ENCODE measurements at regions not wholly inside any gene's neighbourhood (a gene's known extent, or its start where the extent isn't known, plus 50 kb on each side); places are given as distances from the start of the nearest gene placed in this dataset.
"Not testable (repeated sequence)": the region's sequence is repeated elsewhere in the genome, so short reads cannot be mapped to it uniquely, and the experiment has no call there.

DNA sequence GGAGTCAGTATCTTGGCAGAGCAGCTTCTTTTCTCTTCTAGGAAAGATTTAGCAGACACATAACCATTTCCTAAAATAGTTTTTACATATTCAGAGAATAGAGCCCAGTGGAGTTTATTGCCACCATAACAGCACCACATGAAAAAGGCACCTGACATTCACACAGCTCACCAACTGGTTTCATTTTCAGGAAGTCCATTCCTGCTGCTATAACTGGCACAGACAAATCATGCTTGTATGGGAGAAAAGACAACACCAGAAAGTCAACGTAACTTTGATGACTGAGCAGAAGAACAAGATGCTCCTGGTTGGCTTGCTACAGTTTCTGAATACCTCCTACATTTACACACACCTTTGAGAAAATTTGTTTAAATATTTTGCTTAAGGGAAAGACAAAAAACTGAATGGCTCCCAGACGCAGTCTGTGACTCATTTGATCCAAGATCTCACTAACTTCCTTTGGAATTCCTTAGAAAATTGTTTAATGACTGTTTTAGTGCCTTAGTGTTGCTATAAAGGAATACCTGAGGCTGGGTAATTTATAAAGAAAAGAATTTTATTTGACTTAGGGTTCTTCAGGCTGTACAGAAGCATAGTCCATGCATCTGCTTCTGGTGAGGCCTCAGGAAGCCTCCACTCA lies 1380.6 kb downstream of the CDH8 start:
- H3K27ac ChIP-seq (ENCODE audit: low read depth, low read length), result no peak overlapping the region
- no peaks in the 10 kb centered on the region for H3K36me3 ChIP-seq (ENCODE audit: control insufficient read depth in 3 of 3, insufficient read depth in 3 of 3, low read length in 3 of 3)
- no peaks in the 10 kb centered on the region for H3K4me1 ChIP-seq (ENCODE audit: control insufficient read depth in 3 of 3, insufficient read depth in 3 of 3, low read length in 3 of 3)
- H3K9me3 ChIP-seq (ENCODE audit: control insufficient read depth in 3 of 3, low read length in 3 of 3), result no peaks in the 10 kb centered on the region
- no peak overlapping the region for H3K4me3 ChIP-seq (ENCODE audit: low read length in 3 of 3)
- H3K27me3 ChIP-seq (ENCODE audit: control insufficient read depth in 3 of 3, insufficient read depth in 3 of 3, low read length in 3 of 3), result no peaks in the 10 kb centered on the region
- no peak overlapping the region for H3K9ac ChIP-seq (ENCODE audit: low read depth in 1 of 3, low read length in 3 of 3)

DNA sequence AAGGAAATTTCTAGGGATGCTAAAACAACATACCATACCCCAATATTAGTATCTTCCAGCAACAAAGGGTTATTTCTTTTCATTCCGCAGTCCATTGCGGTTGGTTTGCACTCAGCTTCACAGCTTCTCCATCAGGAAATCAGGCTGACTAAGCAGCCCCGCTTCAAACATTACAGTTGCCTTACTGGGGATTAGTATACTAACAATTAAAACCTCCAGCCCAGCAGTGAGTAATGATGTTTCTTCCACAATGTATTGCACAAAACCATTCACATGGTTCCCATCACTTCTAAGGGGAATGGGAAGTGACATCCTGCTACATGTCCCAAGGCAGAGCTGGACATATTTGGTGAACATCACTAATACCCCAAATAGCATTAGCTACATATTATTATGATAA lies 1384.9 kb downstream of the CDH8 start:
- Histone ChIP-seq H3K27me3 (ENCODE audit: control insufficient read depth in 3 of 3, insufficient read depth in 3 of 3, low read length in 3 of 3) (no peaks in the 10 kb centered on the region), H3K4me3 (ENCODE audit: low read length in 3 of 3) (no peak overlapping the region), H3K4me1 (ENCODE audit: control insufficient read depth in 3 of 3, insufficient read depth in 3 of 3, low read length in 3 of 3) (no peaks in the 10 kb centered on the region), H3K27ac (ENCODE audit: low read depth, low read length) (no peak overlapping the region), H3K36me3 (ENCODE audit: control insufficient read depth in 3 of 3, insufficient read depth in 3 of 3, low read length in 3 of 3) (no peaks in the 10 kb centered on the region), H3K9ac (ENCODE audit: low read depth in 1 of 3, low read length in 3 of 3) (no peak overlapping the region), H3K9me3 (ENCODE audit: control insufficient read depth in 3 of 3, low read length in 3 of 3) (no peaks in the 10 kb centered on the region)

DNA sequence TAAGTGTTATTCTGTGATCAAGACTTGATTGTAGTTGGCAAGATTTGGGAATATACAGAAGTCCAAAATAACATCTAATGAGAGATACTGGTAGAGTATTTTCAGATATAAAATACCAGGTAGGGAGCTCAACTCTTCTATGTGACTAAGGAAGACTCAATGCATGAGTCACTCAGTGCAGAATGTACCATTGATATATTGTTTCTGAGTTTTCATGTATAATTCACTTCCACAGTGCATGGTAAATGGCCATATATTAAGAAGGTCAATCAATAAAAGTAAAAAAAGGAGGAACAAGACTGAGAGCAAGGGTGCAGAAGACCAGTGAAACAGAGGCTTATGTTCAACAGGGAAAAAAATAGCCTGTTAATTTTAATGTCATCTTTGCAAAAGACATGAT lies 1387.9 kb downstream of the CDH8 start:
- Histone ChIP-seq H3K9me3 (ENCODE audit: control insufficient read depth in 3 of 3, low read length in 3 of 3) (no peaks in the 10 kb centered on the region), H3K9ac (ENCODE audit: low read depth in 1 of 3, low read length in 3 of 3) (no peak overlapping the region), H3K4me1 (ENCODE audit: control insufficient read depth in 3 of 3, insufficient read depth in 3 of 3, low read length in 3 of 3) (no peaks in the 10 kb centered on the region), H3K27ac (ENCODE audit: low read depth, low read length) (no peak overlapping the region), H3K27me3 (ENCODE audit: control insufficient read depth in 3 of 3, insufficient read depth in 3 of 3, low read length in 3 of 3) (no peaks in the 10 kb centered on the region), H3K4me3 (ENCODE audit: low read length in 3 of 3) (no peak overlapping the region), H3K36me3 (ENCODE audit: control insufficient read depth in 3 of 3, insufficient read depth in 3 of 3, low read length in 3 of 3) (no peaks in the 10 kb centered on the region)

DNA sequence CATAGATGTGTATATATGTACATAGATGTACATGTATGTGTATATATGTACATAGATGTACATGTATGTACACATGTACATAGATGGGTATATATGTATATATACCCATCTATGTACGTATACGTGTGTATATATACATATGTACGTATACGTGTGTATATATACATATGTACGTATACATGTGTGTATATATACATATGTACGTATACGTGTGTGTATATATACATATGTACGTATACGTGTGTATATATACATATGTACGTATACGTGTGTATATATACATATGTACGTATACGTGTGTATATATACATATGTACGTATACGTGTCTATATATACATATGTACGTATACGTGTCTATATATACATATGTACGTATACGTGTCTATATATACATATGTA lies 1388.8 kb downstream of the CDH8 start:
- H3K27ac ChIP-seq (ENCODE audit: low read depth, low read length); H3K36me3 ChIP-seq (ENCODE audit: control insufficient read depth in 3 of 3, insufficient read depth in 3 of 3, low read length in 3 of 3); H3K27me3 ChIP-seq (ENCODE audit: control insufficient read depth in 3 of 3, insufficient read depth in 3 of 3, low read length in 3 of 3); H3K4me1 ChIP-seq (ENCODE audit: control insufficient read depth in 3 of 3, insufficient read depth in 3 of 3, low read length in 3 of 3); H3K4me3 ChIP-seq (ENCODE audit: low read length in 3 of 3); H3K9me3 ChIP-seq (ENCODE audit: control insufficient read depth in 3 of 3, low read length in 3 of 3); H3K9ac ChIP-seq (ENCODE audit: low read depth in 1 of 3, low read length in 3 of 3): not testable (repeated sequence)

DNA sequence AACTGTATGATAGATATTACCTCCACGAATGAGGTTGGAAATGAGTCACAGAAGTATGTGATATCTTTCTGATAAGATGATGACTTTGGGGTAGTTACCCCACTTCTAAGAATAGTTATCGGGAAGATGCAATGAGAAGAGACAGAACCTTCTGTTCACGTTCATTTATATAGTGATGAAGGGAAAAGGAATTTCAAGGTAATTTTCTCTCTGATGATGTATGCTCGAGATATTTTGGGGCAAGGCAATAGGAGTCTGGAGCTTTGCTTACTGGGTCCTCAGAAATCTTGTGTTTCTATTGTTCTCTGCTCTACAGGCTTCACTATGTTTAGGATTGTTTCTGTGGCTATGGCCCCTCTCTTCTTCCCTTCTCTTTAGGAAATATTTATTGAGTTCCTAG lies 1389.6 kb downstream of the CDH8 start:
- no peak overlapping the region for H3K27ac ChIP-seq (ENCODE audit: low read depth, low read length)

DNA sequence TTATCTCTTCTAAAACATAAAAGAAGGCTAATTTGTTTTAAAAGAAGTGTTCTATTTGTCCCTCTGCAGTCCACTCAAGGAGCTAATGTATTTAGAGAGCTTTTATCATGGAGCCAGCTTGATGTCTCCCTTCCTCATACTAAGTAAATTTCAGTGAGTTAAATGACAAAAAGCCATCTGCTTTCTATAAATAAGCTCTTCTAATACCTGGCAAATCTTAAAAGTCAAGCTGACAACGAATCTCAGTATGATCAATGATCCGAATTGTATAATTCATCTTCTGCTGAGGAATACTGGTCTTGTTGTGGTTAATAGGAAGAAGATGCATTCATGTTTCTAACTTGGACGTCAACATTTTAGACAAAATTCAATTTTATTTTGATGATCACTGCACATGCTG lies 1390.7 kb downstream of the CDH8 start:
- Histone ChIP-seq H3K27me3 (ENCODE audit: control insufficient read depth in 3 of 3, insufficient read depth in 3 of 3, low read length in 3 of 3) (no peaks in the 10 kb centered on the region), H3K36me3 (ENCODE audit: control insufficient read depth in 3 of 3, insufficient read depth in 3 of 3, low read length in 3 of 3) (no peaks in the 10 kb centered on the region), H3K9ac (ENCODE audit: low read depth in 1 of 3, low read length in 3 of 3) (no peak overlapping the region), H3K27ac (ENCODE audit: low read depth, low read length) (no peak overlapping the region), H3K9me3 (ENCODE audit: control insufficient read depth in 3 of 3, low read length in 3 of 3) (no peaks in the 10 kb centered on the region), H3K4me3 (ENCODE audit: low read length in 3 of 3) (no peak overlapping the region), H3K4me1 (ENCODE audit: control insufficient read depth in 3 of 3, insufficient read depth in 3 of 3, low read length in 3 of 3) (no peaks in the 10 kb centered on the region)

More for the DNA sequence above, 1389.6 kb downstream of the CDH8 start:
- H3K4me1 ChIP-seq (ENCODE audit: control insufficient read depth in 3 of 3, insufficient read depth in 3 of 3, low read length in 3 of 3), result no peaks in the 10 kb centered on the region
- no peaks in the 10 kb centered on the region for H3K36me3 ChIP-seq (ENCODE audit: control insufficient read depth in 3 of 3, insufficient read depth in 3 of 3, low read length in 3 of 3)
- no peak overlapping the region for H3K4me3 ChIP-seq (ENCODE audit: low read length in 3 of 3)
- no peaks in the 10 kb centered on the region for H3K27me3 ChIP-seq (ENCODE audit: control insufficient read depth in 3 of 3, insufficient read depth in 3 of 3, low read length in 3 of 3)
- H3K9ac ChIP-seq (ENCODE audit: low read depth in 1 of 3, low read length in 3 of 3), result no peak overlapping the region
- H3K9me3 ChIP-seq (ENCODE audit: control insufficient read depth in 3 of 3, low read length in 3 of 3), result no peaks in the 10 kb centered on the region

DNA sequence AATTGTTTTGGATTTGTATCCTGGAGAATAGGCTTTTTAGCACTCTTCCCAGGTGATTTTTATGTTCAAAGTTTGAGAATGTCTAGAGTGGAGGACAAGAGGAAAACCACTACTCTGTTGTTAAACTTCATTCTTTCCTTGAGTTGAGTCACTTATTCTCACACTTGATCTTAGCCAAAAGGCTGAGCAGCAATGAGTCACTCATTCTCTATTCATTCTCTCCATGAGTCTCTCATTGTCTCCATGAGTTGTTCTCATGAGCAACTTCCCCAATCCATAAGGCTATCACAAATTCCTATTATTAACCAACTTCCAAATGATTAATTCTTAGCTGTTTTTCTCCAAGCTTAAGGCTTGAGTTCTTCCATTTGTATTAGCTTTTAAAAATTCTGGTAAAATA lies 1393.3 kb downstream of the CDH8 start:
- Histone ChIP-seq H3K27ac (ENCODE audit: low read depth, low read length) (no peak overlapping the region), H3K9me3 (ENCODE audit: control insufficient read depth in 3 of 3, low read length in 3 of 3) (no peaks in the 10 kb centered on the region), H3K9ac (ENCODE audit: low read depth in 1 of 3, low read length in 3 of 3) (no peak overlapping the region), H3K4me3 (ENCODE audit: low read length in 3 of 3) (no peak overlapping the region), H3K36me3 (ENCODE audit: control insufficient read depth in 3 of 3, insufficient read depth in 3 of 3, low read length in 3 of 3) (no peaks in the 10 kb centered on the region), H3K4me1 (ENCODE audit: control insufficient read depth in 3 of 3, insufficient read depth in 3 of 3, low read length in 3 of 3) (no peaks in the 10 kb centered on the region), H3K27me3 (ENCODE audit: control insufficient read depth in 3 of 3, insufficient read depth in 3 of 3, low read length in 3 of 3) (no peaks in the 10 kb centered on the region)

DNA sequence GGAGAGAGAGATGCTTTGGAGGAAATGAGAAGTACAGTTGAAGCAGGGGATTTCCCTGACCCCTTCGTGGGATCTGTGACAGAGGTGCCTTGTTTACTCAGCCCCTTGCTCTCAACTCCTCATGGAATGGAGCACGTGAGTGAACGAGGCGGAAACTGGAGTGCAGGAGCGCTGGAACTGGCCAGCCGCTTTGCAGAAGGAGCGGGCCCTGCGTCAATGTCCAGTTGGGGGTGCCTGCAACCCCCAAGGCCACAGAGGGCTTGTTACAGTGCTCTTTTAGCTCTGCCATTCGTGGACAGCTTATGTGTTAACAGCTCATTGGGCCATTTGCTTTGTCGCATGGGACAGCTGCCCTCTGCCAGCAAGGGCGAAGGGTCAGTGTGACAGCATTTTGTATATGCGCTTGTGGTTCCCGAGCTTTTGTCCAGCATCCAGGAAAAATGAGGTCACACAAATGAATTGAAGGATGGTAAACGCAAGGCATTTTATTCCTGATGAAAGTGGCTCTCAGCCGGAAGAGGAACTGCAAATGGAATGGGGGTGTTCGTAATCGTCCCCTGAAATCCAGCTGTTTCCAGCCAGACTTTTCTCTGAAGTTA lies 1395.1 kb downstream of the CDH8 start:
- Histone ChIP-seq H3K4me3 (ENCODE audit: low read length in 3 of 3) (no peak overlapping the region), H3K36me3 (ENCODE audit: control insufficient read depth in 3 of 3, insufficient read depth in 3 of 3, low read length in 3 of 3) (no peaks in the 10 kb centered on the region), H3K9ac (ENCODE audit: low read depth in 1 of 3, low read length in 3 of 3) (no peak overlapping the region), H3K4me1 (ENCODE audit: control insufficient read depth in 3 of 3, insufficient read depth in 3 of 3, low read length in 3 of 3) (no peaks in the 10 kb centered on the region), H3K27me3 (ENCODE audit: control insufficient read depth in 3 of 3, insufficient read depth in 3 of 3, low read length in 3 of 3) (no peaks in the 10 kb centered on the region), H3K9me3 (ENCODE audit: control insufficient read depth in 3 of 3, low read length in 3 of 3) (no peaks in the 10 kb centered on the region), H3K27ac (ENCODE audit: low read depth, low read length) (no peak overlapping the region)

DNA sequence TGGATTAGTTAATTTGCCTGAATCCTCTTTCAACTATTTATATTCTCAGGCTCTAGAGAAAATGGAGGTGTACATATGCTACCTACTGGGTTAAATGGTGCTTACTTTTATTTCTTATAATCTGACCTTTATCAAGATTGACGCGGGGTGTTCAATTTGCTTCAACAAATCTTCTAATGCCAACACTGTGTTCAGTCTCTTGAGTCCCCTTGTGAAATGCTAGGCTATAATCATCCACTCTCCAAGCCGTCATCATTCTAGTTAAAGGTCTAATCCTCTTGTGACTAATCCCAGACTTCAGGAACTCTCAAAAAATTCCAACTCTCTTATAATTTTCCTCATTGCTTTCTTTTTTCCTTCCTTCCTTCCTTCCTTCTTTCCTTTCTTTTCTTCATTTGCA lies 1396.2 kb downstream of the CDH8 start:
- Histone ChIP-seq H3K9me3 (ENCODE audit: control insufficient read depth in 3 of 3, low read length in 3 of 3) (no peaks in the 10 kb centered on the region), H3K4me1 (ENCODE audit: control insufficient read depth in 3 of 3, insufficient read depth in 3 of 3, low read length in 3 of 3) (no peaks in the 10 kb centered on the region), H3K4me3 (ENCODE audit: low read length in 3 of 3) (no peak overlapping the region), H3K9ac (ENCODE audit: low read depth in 1 of 3, low read length in 3 of 3) (no peak overlapping the region), H3K36me3 (ENCODE audit: control insufficient read depth in 3 of 3, insufficient read depth in 3 of 3, low read length in 3 of 3) (no peaks in the 10 kb centered on the region), H3K27ac (ENCODE audit: low read depth, low read length) (no peak overlapping the region), H3K27me3 (ENCODE audit: control insufficient read depth in 3 of 3, insufficient read depth in 3 of 3, low read length in 3 of 3) (no peaks in the 10 kb centered on the region)

DNA sequence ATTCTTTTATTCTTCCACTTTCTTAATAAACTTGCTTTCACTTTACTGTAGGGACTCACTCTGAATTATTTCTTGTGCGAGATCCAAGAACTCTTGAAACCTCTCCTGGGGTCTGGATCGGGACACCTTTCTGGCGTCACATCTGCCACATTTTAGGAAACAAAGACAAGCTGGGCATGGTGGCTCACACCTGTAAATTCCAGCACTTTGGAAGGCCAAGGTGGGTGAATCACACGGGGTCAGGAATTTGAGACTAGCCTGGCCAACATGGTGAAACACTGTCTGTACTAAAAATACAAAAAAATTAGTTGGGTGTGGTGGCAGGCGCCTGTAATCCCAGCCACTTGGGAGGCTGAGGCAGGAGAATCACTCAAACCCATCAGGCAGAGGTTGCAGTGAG lies 1399.6 kb downstream of the CDH8 start:
- H3K36me3 ChIP-seq (ENCODE audit: control insufficient read depth in 3 of 3, insufficient read depth in 3 of 3, low read length in 3 of 3); H3K27me3 ChIP-seq (ENCODE audit: control insufficient read depth in 3 of 3, insufficient read depth in 3 of 3, low read length in 3 of 3); H3K4me3 ChIP-seq (ENCODE audit: low read length in 3 of 3); H3K9me3 ChIP-seq (ENCODE audit: control insufficient read depth in 3 of 3, low read length in 3 of 3); H3K9ac ChIP-seq (ENCODE audit: low read depth in 1 of 3, low read length in 3 of 3); H3K4me1 ChIP-seq (ENCODE audit: control insufficient read depth in 3 of 3, insufficient read depth in 3 of 3, low read length in 3 of 3); H3K27ac ChIP-seq (ENCODE audit: low read depth, low read length): not testable (repeated sequence)
